Smooth muscle cell (in vitro differentiated cells): ENCODE measurements at regions not wholly inside any gene's neighbourhood (a gene's known extent, or its start where the extent isn't known, plus 50 kb on each side); places are given as distances from the start of the nearest gene placed in this dataset.

Experiments used
- DNase-seq: peaks from one replicate; lab custom pipeline; 2025; ENCODE audit not compliant: unreplicated experiment; lab: John Stamatoyannopoulos, UW
- H2AFZ ChIP-seq: fragments of 200-600 bp; sonication (generic); 2 replicates; pipeline ENCODE4 v1.6.0; 2016; ENCODE audit warnings: antibody characterized with exemption, low read depth, mild to moderate bottlenecking
- H3F3A ChIP-seq: fragments of 200-600 bp; sonication (generic); 2 replicates; pipeline ENCODE4 v1.6.0; 2017; ENCODE audit warnings: antibody characterized with exemption, low read depth
- H3K27ac ChIP-seq: fragments of 200-600 bp; sonication (generic); 2 replicates; pipeline ENCODE4 v1.5.1; 2016; ENCODE audit warnings: low read depth, mild to moderate bottlenecking
- H3K27me3 ChIP-seq: fragments of 200-600 bp; sonication (generic); 2 replicates; pipeline ENCODE4 v1.6.1; 2016; ENCODE audit warnings: low read depth, mild to moderate bottlenecking
- H3K36me3 ChIP-seq: fragments of 200-600 bp; sonication (generic); 2 replicates; pipeline ENCODE4 v1.5.1; 2016; ENCODE audit warnings: low read depth
- H3K4me1 ChIP-seq: fragments of 200-600 bp; sonication (generic); 2 replicates; pipeline ENCODE4 v1.5.1; 2016; ENCODE audit warnings: low read depth
- H3K4me2 ChIP-seq: fragments of 200-600 bp; sonication (generic); 2 replicates; pipeline ENCODE4 v1.6.0; 2016; ENCODE audit warnings: mild to moderate bottlenecking
- H3K4me3 ChIP-seq: fragments of 200-600 bp; sonication (generic); 2 replicates; pipeline ENCODE4 v1.5.1; 2016; ENCODE audit warnings: mild to moderate bottlenecking
- H3K79me2 ChIP-seq: fragments of 200-600 bp; sonication (generic); 2 replicates; pipeline ENCODE4 v1.6.0; 2016; ENCODE audit warnings: low read depth, mild to moderate bottlenecking
- H3K9ac ChIP-seq: fragments of 200-600 bp; sonication (generic); 2 replicates; pipeline ENCODE4 v1.6.0; 2016; ENCODE audit warnings: low read depth
- H3K9me3 ChIP-seq: fragments of 200-600 bp; sonication (generic); replicated peaks from 2 replicates; pipeline ENCODE4 v1.5.1; 2016; ENCODE audit warnings: low read depth
- H4K20me1 ChIP-seq: fragments of 200-600 bp; sonication (generic); 2 replicates; pipeline ENCODE4 v1.6.0; 2016; ENCODE audit warnings: low read depth
- WGBS: methylation state at CpG from one replicate; pipeline ENCODE4 v1.1.7; 2016; ENCODE audit warnings: low lambda C conversion rate; 5-methylcytosine and 5-hydroxymethylcytosine counted together
- TF ChIP-seq, protein P1 (sequence below): fragments of 200-600 bp; sonication (generic); IDR thresholded peaks from 2 replicates; pipeline ENCODE4 v1.5.1; 2017; ENCODE audit warnings: borderline replicate concordance, mild to moderate bottlenecking, antibody characterized with exemption; ENCODE audit not compliant: insufficient read depth, poor library complexity, severe bottlenecking

DNA sequence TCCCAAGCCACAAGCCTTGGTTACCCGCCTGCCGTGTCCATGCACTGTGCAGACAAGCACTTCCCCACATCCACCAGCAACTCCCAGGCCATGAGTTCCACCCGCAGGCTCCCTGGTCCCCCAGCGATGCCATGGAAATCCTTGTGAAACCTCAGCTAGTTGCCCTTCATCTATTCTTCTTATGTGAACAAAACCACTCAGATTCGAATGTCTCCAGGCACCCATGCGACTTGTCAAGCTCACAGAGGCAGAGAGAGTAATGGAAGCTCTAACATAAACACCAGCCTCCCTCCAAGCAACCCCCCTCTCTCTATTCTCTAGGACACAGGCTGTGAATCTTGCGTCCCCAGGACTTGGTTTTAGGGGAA, 182.6 kb downstream of the C16orf95 start:
- Histone ChIP-seq H3K4me3 (no peak overlapping the region), H3K4me2 (no peak overlapping the region), H3K79me2 (no peaks in the 10 kb centered on the region), H3K27me3 (peaks cover 7% of the 10 kb centered on the region), H3K9me3 (no peaks in the 10 kb centered on the region), H3F3A (no peaks in the 10 kb centered on the region), H3K36me3 (no peaks in the 10 kb centered on the region), H3K4me1 (no peaks in the 10 kb centered on the region), H3K27ac (no peak overlapping the region), H3K9ac (no peak overlapping the region), H4K20me1 (no peaks in the 10 kb centered on the region), H2AFZ (no peak overlapping the region)
- no peak for DNase-seq
- WGBS = 95% methylated on average over 7 of the region's 7 CpGs
- TF ChIP-seq, protein P1, sequence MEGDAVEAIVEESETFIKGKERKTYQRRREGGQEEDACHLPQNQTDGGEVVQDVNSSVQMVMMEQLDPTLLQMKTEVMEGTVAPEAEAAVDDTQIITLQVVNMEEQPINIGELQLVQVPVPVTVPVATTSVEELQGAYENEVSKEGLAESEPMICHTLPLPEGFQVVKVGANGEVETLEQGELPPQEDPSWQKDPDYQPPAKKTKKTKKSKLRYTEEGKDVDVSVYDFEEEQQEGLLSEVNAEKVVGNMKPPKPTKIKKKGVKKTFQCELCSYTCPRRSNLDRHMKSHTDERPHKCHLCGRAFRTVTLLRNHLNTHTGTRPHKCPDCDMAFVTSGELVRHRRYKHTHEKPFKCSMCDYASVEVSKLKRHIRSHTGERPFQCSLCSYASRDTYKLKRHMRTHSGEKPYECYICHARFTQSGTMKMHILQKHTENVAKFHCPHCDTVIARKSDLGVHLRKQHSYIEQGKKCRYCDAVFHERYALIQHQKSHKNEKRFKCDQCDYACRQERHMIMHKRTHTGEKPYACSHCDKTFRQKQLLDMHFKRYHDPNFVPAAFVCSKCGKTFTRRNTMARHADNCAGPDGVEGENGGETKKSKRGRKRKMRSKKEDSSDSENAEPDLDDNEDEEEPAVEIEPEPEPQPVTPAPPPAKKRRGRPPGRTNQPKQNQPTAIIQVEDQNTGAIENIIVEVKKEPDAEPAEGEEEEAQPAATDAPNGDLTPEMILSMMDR = no peak

DNA sequence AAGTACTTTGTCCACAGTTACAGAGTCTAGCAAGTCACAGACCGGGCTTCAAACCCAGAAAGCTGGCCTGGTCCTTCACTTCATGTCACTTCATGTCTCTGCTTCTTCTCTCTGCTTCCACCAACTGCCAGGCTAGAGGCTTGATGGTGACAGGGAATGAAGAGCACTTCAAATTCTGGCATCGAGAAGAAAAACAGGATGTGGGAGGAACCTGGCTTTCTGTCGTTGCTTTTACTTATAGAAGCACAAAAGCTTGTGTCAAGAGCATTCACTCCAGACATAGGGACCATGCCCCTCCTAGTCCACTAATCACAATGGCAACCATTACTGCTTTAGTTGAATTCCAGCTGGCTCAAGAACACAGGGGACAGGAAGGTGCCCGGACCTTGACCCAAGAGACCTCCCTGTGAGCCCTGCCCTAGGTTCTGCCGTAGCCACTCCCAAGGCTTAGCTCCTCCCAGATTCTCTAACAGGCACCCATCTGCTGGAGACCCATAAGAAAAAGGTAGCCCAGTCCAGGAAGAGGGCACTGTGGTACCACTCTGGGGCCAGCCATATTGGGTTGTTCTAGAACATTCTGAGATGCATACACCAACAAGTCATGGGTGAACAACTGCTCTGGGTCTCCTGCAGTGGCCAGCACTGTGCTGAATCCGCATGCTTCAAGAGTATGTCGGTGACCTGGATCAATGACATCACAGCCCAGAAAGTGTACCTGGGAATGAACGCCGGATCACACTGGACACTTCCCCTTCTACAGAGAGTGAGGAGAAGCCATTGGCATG, 181.8 kb downstream of the C16orf95 start:
- H3K4me3 ChIP-seq = no peak overlapping the region
- TF ChIP-seq, protein P1 = no peak
- H3K36me3 ChIP-seq = no peaks in the 10 kb centered on the region
- DNase-seq = no peak
- no peak overlapping the region for H2AFZ ChIP-seq
- H3K79me2 ChIP-seq = no peaks in the 10 kb centered on the region
- no peak overlapping the region for H3K9ac ChIP-seq
- H3F3A ChIP-seq = no peaks in the 10 kb centered on the region
- H3K9me3 ChIP-seq = no peaks in the 10 kb centered on the region
- peaks cover 7% of the 10 kb centered on the region for H3K27me3 ChIP-seq
- 81% methylated on average over 9 of the region's 9 CpGs for WGBS
- no peaks in the 10 kb centered on the region for H3K4me1 ChIP-seq
- no peak overlapping the region for H3K27ac ChIP-seq
- no peak overlapping the region for H3K4me2 ChIP-seq
- H4K20me1 ChIP-seq = no peaks in the 10 kb centered on the region

DNA sequence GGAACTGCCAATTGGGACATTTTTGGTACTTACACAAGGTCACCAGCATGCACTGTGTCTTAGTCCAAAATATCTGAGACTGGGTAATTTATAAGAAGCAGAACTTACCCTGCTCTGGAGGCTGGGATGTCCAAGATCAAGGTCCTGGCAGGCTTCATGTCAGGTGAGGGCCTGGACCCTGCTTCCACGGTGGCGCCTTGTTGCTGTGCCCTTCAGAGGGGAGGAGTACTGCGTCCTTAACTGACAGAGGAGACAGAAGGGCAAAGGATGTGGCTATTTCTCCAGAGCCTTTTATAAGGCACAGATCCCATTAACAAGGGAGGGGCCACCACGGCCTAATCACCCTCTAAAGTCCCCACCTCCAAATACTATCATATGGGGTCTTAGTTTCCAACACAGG, 178.9 kb downstream of the C16orf95 start:
- no peak overlapping the region for H2AFZ ChIP-seq
- DNase-seq = no peak
- no peaks in the 10 kb centered on the region for H3F3A ChIP-seq
- WGBS = 97% methylated on average over 4 of the region's 4 CpGs
- H3K4me1 ChIP-seq = no peaks in the 10 kb centered on the region
- H3K27me3 ChIP-seq = no peaks in the 10 kb centered on the region
- H3K4me3 ChIP-seq = no peak overlapping the region
- no peaks in the 10 kb centered on the region for H3K9me3 ChIP-seq
- H3K79me2 ChIP-seq = no peaks in the 10 kb centered on the region
- TF ChIP-seq, protein P1 = no peak
- no peak overlapping the region for H3K27ac ChIP-seq
- no peak overlapping the region for H3K9ac ChIP-seq
- H3K36me3 ChIP-seq = no peaks in the 10 kb centered on the region
- no peaks in the 10 kb centered on the region for H4K20me1 ChIP-seq
- H3K4me2 ChIP-seq = no peak overlapping the region

DNA sequence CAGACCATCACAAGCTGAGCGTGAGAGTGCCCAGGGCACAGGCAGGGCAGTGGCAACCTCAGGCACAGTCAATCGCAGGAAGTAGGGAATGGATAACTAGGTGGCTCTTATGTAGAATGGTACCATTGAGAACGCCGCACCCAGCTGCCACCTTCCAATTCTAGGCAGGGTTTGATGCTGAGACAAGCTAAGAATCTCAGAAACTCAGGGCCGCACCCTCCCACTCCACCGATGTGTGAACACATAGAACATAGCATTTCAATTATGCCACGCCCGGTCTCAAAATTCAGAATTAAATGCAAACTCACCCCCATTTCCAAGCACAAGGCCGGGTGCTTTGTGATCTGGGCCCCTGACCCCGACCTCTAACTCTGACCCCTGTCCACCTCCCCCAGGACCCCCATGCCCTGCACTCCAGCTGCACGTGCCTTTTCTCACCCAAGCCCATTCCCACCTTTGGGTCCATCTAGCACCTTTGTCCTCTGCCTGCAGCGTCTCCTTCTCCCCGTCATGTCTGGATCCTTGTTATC, 178.4 kb downstream of the C16orf95 start:
- WGBS = 92% methylated on average over 13 of the region's 13 CpGs
- no peak overlapping the region for H3K4me2 ChIP-seq

More for the DNA sequence above, 178.4 kb downstream of the C16orf95 start:
- DNase-seq = no peak
- no peaks in the 10 kb centered on the region for H3K4me1 ChIP-seq
- TF ChIP-seq, protein P1 = no peak
- no peak overlapping the region for H3K27ac ChIP-seq
- no peaks in the 10 kb centered on the region for H4K20me1 ChIP-seq
- H2AFZ ChIP-seq = no peak overlapping the region
- H3K4me3 ChIP-seq = no peak overlapping the region
- H3K79me2 ChIP-seq = no peaks in the 10 kb centered on the region
- H3F3A ChIP-seq = no peaks in the 10 kb centered on the region
- no peaks in the 10 kb centered on the region for H3K36me3 ChIP-seq
- no peaks in the 10 kb centered on the region for H3K9me3 ChIP-seq
- H3K27me3 ChIP-seq = no peaks in the 10 kb centered on the region
- no peak overlapping the region for H3K9ac ChIP-seq
